ENCODE measurements at regions not wholly inside any gene's neighbourhood (a gene's known extent, or its start where the extent isn't known, plus 50 kb on each side); places are given as distances from the start of the nearest gene placed in this dataset.

GRCh38 chr18:49731860-49732311, 81.4 kb downstream of the ACAA2 start:
- ATAC-seq, result no peak
- TF ChIP-seq TCF4 (CRISPR knock-in tag; IDR thresholded peaks at IDR 0.05; ENCODE audit: borderline replicate concordance), result no peak
- no peak for TF ChIP-seq ZNF565 (CRISPR knock-in tag; conservative IDR thresholded peaks at IDR 0.05; ENCODE audit: low read depth)
- no peak for TF ChIP-seq ZNF8 (CRISPR knock-in tag; IDR thresholded peaks at IDR 0.05)
- TF ChIP-seq GLIS3 (CRISPR knock-in tag; IDR thresholded peaks at IDR 0.05), result no peak

- ATAC-seq, result no peak
- TF ChIP-seq TCF4 (CRISPR knock-in tag; IDR thresholded peaks at IDR 0.05; ENCODE audit: borderline replicate concordance) (no peak), ZFP30 (CRISPR knock-in tag; IDR thresholded peaks at IDR 0.05) (no peak), PATZ1 (CRISPR knock-in tag; IDR thresholded peaks at IDR 0.05; ENCODE audit: borderline replicate concordance) (no peak), GLIS3 (CRISPR knock-in tag; IDR thresholded peaks at IDR 0.05) (no peak), OSR1 (CRISPR knock-in tag; IDR thresholded peaks at IDR 0.05) (no peak), ZFP3 (CRISPR knock-in tag; IDR thresholded peaks at IDR 0.05) (no peak), PPARA (CRISPR knock-in tag; IDR thresholded peaks at IDR 0.05; ENCODE audit: borderline replicate concordance) (no peak), BACH2 (CRISPR knock-in tag; IDR thresholded peaks at IDR 0.05; ENCODE audit: borderline replicate concordance) (no peak), RARB (CRISPR knock-in tag; IDR thresholded peaks at IDR 0.05) (no peak), CSDC2 (CRISPR knock-in tag; IDR thresholded peaks at IDR 0.05) (no peak), CSRNP3 (CRISPR knock-in tag; IDR thresholded peaks at IDR 0.05) (no peak), ZNF70 (CRISPR knock-in tag; IDR thresholded peaks at IDR 0.05) (no peak), TSHZ2 (CRISPR knock-in tag; IDR thresholded peaks at IDR 0.05) (no peak), ZNF8 (CRISPR knock-in tag; IDR thresholded peaks at IDR 0.05) (no peak), ISL1 (CRISPR knock-in tag; IDR thresholded peaks at IDR 0.05) (no peak)
Measured at GRCh38 chr18:49731421-49731841, 81.9 kb downstream of the ACAA2 start.

- TF ChIP-seq PPARA (CRISPR knock-in tag; IDR thresholded peaks at IDR 0.05; ENCODE audit: borderline replicate concordance), result no peak
- no peak for TF ChIP-seq CSRNP3 (CRISPR knock-in tag; IDR thresholded peaks at IDR 0.05)
- no peak for TF ChIP-seq OSR1 (CRISPR knock-in tag; IDR thresholded peaks at IDR 0.05)
- no peak for TF ChIP-seq CREB5 (CRISPR knock-in tag; IDR thresholded peaks at IDR 0.05; ENCODE audit: low read depth)
- no peak for TF ChIP-seq BACH2 (CRISPR knock-in tag; IDR thresholded peaks at IDR 0.05; ENCODE audit: borderline replicate concordance)
- TF ChIP-seq ZFP30 (CRISPR knock-in tag; IDR thresholded peaks at IDR 0.05), result no peak
- TF ChIP-seq TOX (CRISPR knock-in tag; IDR thresholded peaks at IDR 0.05; ENCODE audit: borderline replicate concordance), result no peak
- TF ChIP-seq ZNF8 (CRISPR knock-in tag; IDR thresholded peaks at IDR 0.05), result no peak
- TF ChIP-seq ARNTL (CRISPR knock-in tag; IDR thresholded peaks at IDR 0.05; ENCODE audit: borderline replicate concordance, low read depth), result no peak
- no peak for TF ChIP-seq GLIS3 (CRISPR knock-in tag; IDR thresholded peaks at IDR 0.05)
- TF ChIP-seq ISL1 (CRISPR knock-in tag; IDR thresholded peaks at IDR 0.05), result no peak
- no peak for TF ChIP-seq POU6F1 (CRISPR knock-in tag; IDR thresholded peaks at IDR 0.05; ENCODE audit: borderline replicate concordance, low read depth)
- no peak for TF ChIP-seq ZNF565 (CRISPR knock-in tag; conservative IDR thresholded peaks at IDR 0.05; ENCODE audit: low read depth)
- TF ChIP-seq SNAI2 (CRISPR knock-in tag; IDR thresholded peaks at IDR 0.05), result no peak
- TF ChIP-seq CSDC2 (CRISPR knock-in tag; IDR thresholded peaks at IDR 0.05), result no peak
- no peak for TF ChIP-seq ESRRG (CRISPR knock-in tag; IDR thresholded peaks at IDR 0.05)
- no peak for TF ChIP-seq PATZ1 (CRISPR knock-in tag; IDR thresholded peaks at IDR 0.05; ENCODE audit: borderline replicate concordance)
- no peak for ATAC-seq
Measured at GRCh38 chr18:49730951-49731391, 82.4 kb downstream of the ACAA2 start.

Measured in SK-N-SH treated with all-trans-retinoic acid at 6 μM for 48 hours (cell line).